H1 (cell line): ENCODE measurements at regions not wholly inside any gene's neighbourhood (a gene's known extent, or its start where the extent isn't known, plus 50 kb on each side); places are given as distances from the start of the nearest gene placed in this dataset.

Experiments used
- RAD21 ChIP-seq, 2 experiments: IDR thresholded peaks in 1 of 2; conservative IDR thresholded peaks in 1 of 2; 2 replicates each; pipeline ENCODE4 v1.6.1; 2011; ENCODE audit warnings: low read depth in 2 of 2, low read length in 2 of 2, improper control_type of control experiment in 1 of 2, inconsistent platforms in 1 of 2, mild to moderate bottlenecking in 1 of 2, moderate library complexity in 1 of 2
- TF ChIP-seq, protein P1 (sequence below), 3 experiments: IDR thresholded peaks; 1 replicate in 2 of 3; 2 replicates in 1 of 3; pipeline versions ENCODE4 v1.5.1 to v1.6.1; 2011; ENCODE audit warnings: low read length in 3 of 3, mild to moderate bottlenecking in 3 of 3, inconsistent platforms in 2 of 3, low read depth in 1 of 3, moderate library complexity in 1 of 3; ENCODE audit not compliant: insufficient read depth in 1 of 3; ENCODE audit errors: control extremely low read depth in 1 of 3

DNA sequence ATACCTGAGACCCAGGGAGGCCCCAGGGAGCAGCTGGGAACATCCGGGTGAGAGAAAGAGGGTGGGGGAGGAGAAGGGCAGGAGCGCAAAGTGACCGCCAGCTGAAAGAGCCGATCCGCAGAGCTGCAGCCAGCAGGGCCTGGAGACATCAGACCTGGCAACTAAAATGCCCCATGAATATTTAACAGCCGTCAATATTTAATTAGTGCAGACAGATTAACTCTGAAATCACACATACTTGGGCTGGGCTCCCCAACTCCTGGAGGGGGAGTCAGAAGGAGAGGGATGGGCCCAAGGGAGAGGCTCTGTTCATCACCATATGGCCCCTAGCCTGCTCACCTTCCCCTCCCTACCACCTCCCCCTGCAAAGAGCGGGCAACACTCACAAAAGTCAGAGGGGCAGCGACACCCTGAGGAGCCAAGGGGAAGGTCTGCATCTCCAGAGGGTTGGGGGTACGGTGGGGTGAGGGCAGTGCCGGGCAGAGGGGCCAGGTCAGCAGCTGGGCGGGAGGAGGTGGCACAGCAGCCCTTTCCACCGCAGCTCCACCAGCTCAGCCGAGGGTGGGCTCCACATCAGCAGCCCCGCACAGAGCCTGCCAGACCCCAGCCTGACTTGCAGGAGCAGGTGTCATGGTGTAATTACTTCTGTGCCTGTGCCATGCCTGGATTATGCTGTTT is 61.9 kb upstream of the CCL1 start (continued):
- TF ChIP-seq, protein P1, sequence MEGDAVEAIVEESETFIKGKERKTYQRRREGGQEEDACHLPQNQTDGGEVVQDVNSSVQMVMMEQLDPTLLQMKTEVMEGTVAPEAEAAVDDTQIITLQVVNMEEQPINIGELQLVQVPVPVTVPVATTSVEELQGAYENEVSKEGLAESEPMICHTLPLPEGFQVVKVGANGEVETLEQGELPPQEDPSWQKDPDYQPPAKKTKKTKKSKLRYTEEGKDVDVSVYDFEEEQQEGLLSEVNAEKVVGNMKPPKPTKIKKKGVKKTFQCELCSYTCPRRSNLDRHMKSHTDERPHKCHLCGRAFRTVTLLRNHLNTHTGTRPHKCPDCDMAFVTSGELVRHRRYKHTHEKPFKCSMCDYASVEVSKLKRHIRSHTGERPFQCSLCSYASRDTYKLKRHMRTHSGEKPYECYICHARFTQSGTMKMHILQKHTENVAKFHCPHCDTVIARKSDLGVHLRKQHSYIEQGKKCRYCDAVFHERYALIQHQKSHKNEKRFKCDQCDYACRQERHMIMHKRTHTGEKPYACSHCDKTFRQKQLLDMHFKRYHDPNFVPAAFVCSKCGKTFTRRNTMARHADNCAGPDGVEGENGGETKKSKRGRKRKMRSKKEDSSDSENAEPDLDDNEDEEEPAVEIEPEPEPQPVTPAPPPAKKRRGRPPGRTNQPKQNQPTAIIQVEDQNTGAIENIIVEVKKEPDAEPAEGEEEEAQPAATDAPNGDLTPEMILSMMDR (IDR thresholded peaks at IDR 0.05; ENCODE audit: control extremely low read depth in 1 of 3, insufficient read depth in 1 of 3, low read depth in 1 of 3, low read length in 3 of 3) = peak; percentile 54 to 68 (median 60); a peak in 3 of 4 replicates
- TF ChIP-seq RAD21 (IDR thresholded peaks at IDR 0.05 in 1 of 2, conservative IDR thresholded peaks at IDR 0.05 in 1 of 2; ENCODE audit: low read depth in 2 of 2, low read length in 2 of 2) = peak; percentile 32 to 53; a peak in 3 of 4 replicates
